ENCODE measurements at regions not wholly inside any gene's neighbourhood (a gene's known extent, or its start where the extent isn't known, plus 50 kb on each side); places are given as distances from the start of the nearest gene placed in this dataset.

- Histone ChIP-seq H3K9me2 (ENCODE audit: insufficient read depth, low read length) (no peaks in the 10 kb centered on the region), H3K9me3 (ENCODE audit: low read length) (no peaks in the 10 kb centered on the region), H3K4me1 (ENCODE audit: insufficient read depth, low read length, poor library complexity, severe bottlenecking) (no peaks in the 10 kb centered on the region), H2AFZ (ENCODE audit: low read length) (no peak overlapping the region), H4K20me1 (ENCODE audit: insufficient read depth, low read length) (no peaks in the 10 kb centered on the region), H3K36me3 (ENCODE audit: insufficient read depth, low read length) (no peaks in the 10 kb centered on the region), H3K4me3 (ENCODE audit: low read depth, low read length, poor library complexity, severe bottlenecking) (no peak overlapping the region), H3K4me2 (ENCODE audit: low read length) (no peak overlapping the region), H3K79me2 (ENCODE audit: insufficient read depth, low read depth, low read length) (no peaks in the 10 kb centered on the region), H3K27ac (ENCODE audit: low read depth, low read length, poor library complexity, severe bottlenecking) (no peak overlapping the region)
- intact Hi-C loops (cut with micrococcal nuclease; ENCODE audit: unreplicated experiment), result no loop called here
- BruUV-seq (replicated peaks), result no TSS peak
- DNase-seq (ENCODE audit: low spot score), result no peak
- TF ChIP-seq EZH2phosphoT487 (IDR thresholded peaks at IDR 0.05; ENCODE audit: borderline replicate concordance, low read depth, low read length) (no peak), CTCF (conservative IDR thresholded peaks at IDR 0.05; ENCODE audit: low read length) (no peak)
- POLR2A ChIA-PET, result no interaction called here
- CTCF ChIA-PET (ENCODE audit: unreplicated experiment), result no interaction called here
Measured at GRCh38 chr3:86182606-86183005, 808.3 kb downstream of the VGLL3 start.

GRCh38 chr3:86180696-86181095 lies 810.3 kb downstream of the VGLL3 start:
- Histone ChIP-seq H3K9me3 (ENCODE audit: low read length) (no peaks in the 10 kb centered on the region), H4K20me1 (ENCODE audit: insufficient read depth, low read length) (no peaks in the 10 kb centered on the region), H3K79me2 (ENCODE audit: insufficient read depth, low read depth, low read length) (no peaks in the 10 kb centered on the region), H3K4me3 (ENCODE audit: low read depth, low read length, poor library complexity, severe bottlenecking) (no peak overlapping the region), H3K4me1 (ENCODE audit: insufficient read depth, low read length, poor library complexity, severe bottlenecking) (no peaks in the 10 kb centered on the region), H3K27ac (ENCODE audit: low read depth, low read length, poor library complexity, severe bottlenecking) (no peak overlapping the region), H3K4me2 (ENCODE audit: low read length) (no peak overlapping the region), H3K36me3 (ENCODE audit: insufficient read depth, low read length) (no peaks in the 10 kb centered on the region), H2AFZ (ENCODE audit: low read length) (no peak overlapping the region), H3K9me2 (ENCODE audit: insufficient read depth, low read length) (no peaks in the 10 kb centered on the region)
- intact Hi-C loops (cut with micrococcal nuclease; ENCODE audit: unreplicated experiment), result no loop called here
- ChIA-PET POLR2A (no interaction called here), CTCF (ENCODE audit: unreplicated experiment) (no interaction called here)
- no TSS peak for BruUV-seq (replicated peaks)
- DNase-seq (ENCODE audit: low spot score), result no peak
- TF ChIP-seq CTCF (conservative IDR thresholded peaks at IDR 0.05; ENCODE audit: low read length) (no peak), EZH2phosphoT487 (IDR thresholded peaks at IDR 0.05; ENCODE audit: borderline replicate concordance, low read depth, low read length) (no peak)

GRCh38 chr3:86178095-86178494 lies 812.9 kb downstream of the VGLL3 start:
- POLR2A ChIA-PET, result interaction anchor here (0.6 to 0.7 kb wide), 3 partner anchors 19 to 1023 kb away, joined by 3 to 4 read pairs (median 3); no protein-coding TSS in a partner anchor
- DNase-seq (ENCODE audit: low spot score), result no peak
- Histone ChIP-seq H4K20me1 (ENCODE audit: insufficient read depth, low read length) (no peaks in the 10 kb centered on the region), H3K4me1 (ENCODE audit: insufficient read depth, low read length, poor library complexity, severe bottlenecking) (no peaks in the 10 kb centered on the region), H3K9me3 (ENCODE audit: low read length) (no peaks in the 10 kb centered on the region), H3K79me2 (ENCODE audit: insufficient read depth, low read depth, low read length) (no peaks in the 10 kb centered on the region), H3K9me2 (ENCODE audit: insufficient read depth, low read length) (no peaks in the 10 kb centered on the region), H2AFZ (ENCODE audit: low read length) (no peak overlapping the region), H3K36me3 (ENCODE audit: insufficient read depth, low read length) (no peaks in the 10 kb centered on the region), H3K4me3 (ENCODE audit: low read depth, low read length, poor library complexity, severe bottlenecking) (no peak overlapping the region), H3K4me2 (ENCODE audit: low read length) (no peak overlapping the region), H3K27ac (ENCODE audit: low read depth, low read length, poor library complexity, severe bottlenecking) (no peak overlapping the region)
- intact Hi-C loops (cut with micrococcal nuclease; ENCODE audit: unreplicated experiment), result no loop called here
- CTCF ChIA-PET (ENCODE audit: unreplicated experiment), result no interaction called here
- TF ChIP-seq CTCF (conservative IDR thresholded peaks at IDR 0.05; ENCODE audit: low read length) (no peak), EZH2phosphoT487 (IDR thresholded peaks at IDR 0.05; ENCODE audit: borderline replicate concordance, low read depth, low read length) (no peak)
- no TSS peak for BruUV-seq (replicated peaks)

Measured in OCI-LY7 (cell line).